ENCODE measurements at regions not wholly inside any gene's neighbourhood (a gene's known extent, or its start where the extent isn't known, plus 50 kb on each side); places are given as distances from the start of the nearest gene placed in this dataset.
A peak's percentile ranks its signal among the peaks of the same experiment; 100 is the strongest.

GRCh38 chr3:176714034-176714433, 483.2 kb downstream of the TBL1XR1 start:
- DNase-seq (ENCODE audit: low spot score): no peak

GRCh38 chr3:176712191-176712590, 485.1 kb downstream of the TBL1XR1 start:
- DNase-seq (ENCODE audit: low spot score): no peak

GRCh38 chr3:176699288-176699687, 498.0 kb downstream of the TBL1XR1 start:
- no peak for DNase-seq (ENCODE audit: low spot score)

GRCh38 chr3:176697284-176697889, 499.9 kb downstream of the TBL1XR1 start:
- no peak for DNase-seq (ENCODE audit: low spot score)

GRCh38 chr3:176696816-176697215, 500.5 kb downstream of the TBL1XR1 start:
- no peak for DNase-seq (ENCODE audit: low spot score)

- no peak for DNase-seq (ENCODE audit: low spot score)
These were observed 504.1 kb downstream of the TBL1XR1 start for GRCh38 chr3:176692966-176693785.

GRCh38 chr3:176692199-176692965, 504.9 kb downstream of the TBL1XR1 start:
- DNase-seq (ENCODE audit: low spot score): no peak

- DNase-seq (ENCODE audit: low spot score): no peak
These were observed 507.0 kb downstream of the TBL1XR1 start for GRCh38 chr3:176690083-176690869.

- DNase-seq (ENCODE audit: low spot score): no peak
These were observed 509.5 kb downstream of the TBL1XR1 start for GRCh38 chr3:176687754-176688153.

GRCh38 chr3:176683382-176683781, 513.9 kb downstream of the TBL1XR1 start:
- DNase-seq (ENCODE audit: low spot score): no peak

- peak; percentile 72 for DNase-seq (ENCODE audit: low spot score)
These were observed 533.1 kb downstream of the TBL1XR1 start for GRCh38 chr3:176663837-176664831.

GRCh38 chr3:176663387-176663786, 533.9 kb downstream of the TBL1XR1 start:
- DNase-seq (ENCODE audit: low spot score): no peak

- no peak for DNase-seq (ENCODE audit: low spot score)
These were observed 535.8 kb downstream of the TBL1XR1 start for GRCh38 chr3:176661432-176661964.

GRCh38 chr3:176655404-176656094, 541.7 kb downstream of the TBL1XR1 start:
- peak; percentile 6 for DNase-seq (ENCODE audit: low spot score)

- DNase-seq (ENCODE audit: low spot score): no peak
These were observed 545.7 kb downstream of the TBL1XR1 start for GRCh38 chr3:176651622-176652021.

GRCh38 chr3:176650478-176650877, 546.8 kb downstream of the TBL1XR1 start:
- no peak for DNase-seq (ENCODE audit: low spot score)

GRCh38 chr3:176647987-176648386, 549.3 kb downstream of the TBL1XR1 start:
- DNase-seq (ENCODE audit: low spot score): no peak

GRCh38 chr3:176633511-176633910, 563.8 kb downstream of the TBL1XR1 start:
- DNase-seq (ENCODE audit: low spot score): peak; percentile 5

- DNase-seq (ENCODE audit: low spot score): no peak
These were observed 564.4 kb downstream of the TBL1XR1 start for GRCh38 chr3:176632925-176633324.

- no peak for DNase-seq (ENCODE audit: low spot score)
These were observed 566.1 kb downstream of the TBL1XR1 start for GRCh38 chr3:176631165-176631564.

Measured in Ammon's horn (tissue), 1 donor.